ENCODE measurements at regions not wholly inside any gene's neighbourhood (a gene's known extent, or its start where the extent isn't known, plus 50 kb on each side); places are given as distances from the start of the nearest gene placed in this dataset.
A peak's percentile ranks its signal among the peaks of the same experiment; 100 is the strongest.

DNA sequence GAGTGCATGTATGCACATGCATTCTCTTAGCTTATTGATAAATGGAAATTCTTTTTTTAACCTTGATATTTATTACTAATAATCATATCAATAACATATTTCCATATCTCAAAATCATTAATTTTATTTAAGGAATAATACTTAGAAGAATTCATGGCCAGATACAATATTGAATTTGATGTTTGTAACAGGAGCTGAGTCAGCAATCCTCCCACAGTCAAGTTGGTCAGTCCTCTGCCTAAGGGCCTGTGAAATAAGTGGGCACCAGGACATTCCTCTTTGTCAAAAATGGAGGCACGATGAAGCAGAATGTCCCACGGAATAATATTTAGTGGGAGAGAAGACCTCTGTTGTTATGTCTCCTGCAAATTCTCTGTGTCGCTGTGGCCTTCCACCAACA, 148.6 kb downstream of the LRRC70 start:
- DNase-seq (ENCODE audit: low read depth, low spot score) = no peak

DNA sequence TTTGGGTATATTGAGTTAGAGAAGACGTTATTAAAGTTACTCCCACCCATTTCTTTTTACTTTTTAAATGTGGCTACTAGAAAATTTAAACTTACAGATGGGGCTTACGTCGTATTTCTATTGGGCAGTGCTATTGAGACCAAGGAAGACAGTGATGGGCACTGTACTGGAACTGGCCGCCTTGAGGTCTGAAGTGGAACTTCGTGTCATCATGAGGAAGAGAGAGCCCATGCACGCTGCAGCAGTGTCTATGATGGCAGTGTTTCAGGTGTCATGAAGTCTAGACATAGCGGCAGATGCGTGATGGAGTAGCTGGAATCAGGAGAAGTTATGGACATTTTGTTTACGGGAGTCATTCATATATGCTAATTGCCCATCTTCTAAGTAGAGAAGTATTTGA, 143.7 kb downstream of the LRRC70 start:
- no peak for DNase-seq (ENCODE audit: low read depth, low spot score)

DNA sequence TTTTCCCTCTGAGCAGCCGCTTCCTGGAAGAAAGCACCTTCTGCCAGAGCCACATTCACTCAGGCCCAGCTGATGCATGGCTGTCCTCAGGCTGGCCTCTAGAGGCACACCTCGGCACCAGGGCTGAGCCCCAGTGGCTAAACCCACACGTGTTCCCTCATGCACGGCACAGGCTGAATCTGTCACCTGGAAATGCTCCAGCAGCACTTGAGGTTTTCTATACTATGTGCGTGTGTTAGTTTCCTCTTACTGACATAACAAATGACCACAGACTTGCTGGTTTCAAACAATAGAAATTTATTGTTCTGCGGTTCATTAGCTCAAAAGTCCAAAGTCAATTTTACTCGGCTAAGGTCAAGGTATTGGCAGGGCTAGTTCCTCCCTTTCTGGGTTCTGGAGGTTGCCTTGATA, 141.4 kb downstream of the LRRC70 start:
- DNase-seq (ENCODE audit: low read depth, low spot score) = peak; percentile 4

DNA sequence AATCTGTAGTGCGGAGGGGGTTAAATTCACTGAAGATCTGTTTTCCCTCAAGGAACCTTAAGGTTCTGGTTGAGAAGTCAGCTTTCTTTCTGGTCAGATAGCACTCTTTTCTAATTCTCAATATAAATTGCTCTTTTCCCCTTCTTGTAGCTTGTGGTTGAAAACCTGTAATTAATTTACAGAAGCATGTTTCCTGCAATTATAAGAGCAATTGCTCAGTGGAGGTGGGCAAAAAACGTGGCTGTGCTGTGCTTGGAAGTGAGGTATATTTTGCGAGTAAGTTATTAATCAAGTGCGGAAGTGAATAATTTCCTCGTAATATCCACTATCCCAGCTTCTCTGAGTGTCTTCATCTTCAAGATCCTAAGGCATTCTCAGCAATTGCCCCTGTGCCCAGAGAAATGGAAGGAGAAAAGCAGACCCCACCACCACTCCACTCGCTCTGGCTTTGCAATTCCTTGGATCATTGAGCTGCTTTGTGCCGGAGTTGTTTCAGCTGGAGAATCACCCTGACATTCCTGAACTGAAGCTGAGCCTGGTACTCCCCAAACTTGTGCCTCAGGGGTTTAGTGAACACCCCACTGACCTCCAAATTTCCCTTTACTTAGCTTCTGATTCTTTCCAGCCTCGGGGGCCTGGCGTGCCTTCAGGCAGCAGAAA, 140.6 kb downstream of the LRRC70 start:
- DNase-seq (ENCODE audit: low read depth, low spot score) = no peak

DNA sequence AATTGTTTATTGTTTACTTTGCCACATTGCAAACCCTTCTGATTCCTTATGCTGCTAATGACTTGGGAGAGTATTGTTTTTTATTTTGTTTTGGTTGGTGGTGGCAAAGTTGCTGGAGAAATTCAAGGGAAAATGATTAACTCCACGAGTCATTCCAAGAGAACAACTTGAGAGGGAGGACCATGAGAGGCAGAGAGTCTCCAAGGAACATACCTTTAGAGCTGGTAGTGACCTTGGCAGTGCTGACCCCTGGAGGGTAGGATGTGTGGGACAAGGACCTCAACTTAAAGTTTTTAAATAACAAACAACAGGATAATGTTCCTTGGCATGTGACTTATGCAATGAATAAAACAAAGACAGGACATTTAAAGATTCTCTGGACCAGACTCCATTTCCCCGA, 139.7 kb downstream of the LRRC70 start:
- DNase-seq (ENCODE audit: low read depth, low spot score) = no peak

DNA sequence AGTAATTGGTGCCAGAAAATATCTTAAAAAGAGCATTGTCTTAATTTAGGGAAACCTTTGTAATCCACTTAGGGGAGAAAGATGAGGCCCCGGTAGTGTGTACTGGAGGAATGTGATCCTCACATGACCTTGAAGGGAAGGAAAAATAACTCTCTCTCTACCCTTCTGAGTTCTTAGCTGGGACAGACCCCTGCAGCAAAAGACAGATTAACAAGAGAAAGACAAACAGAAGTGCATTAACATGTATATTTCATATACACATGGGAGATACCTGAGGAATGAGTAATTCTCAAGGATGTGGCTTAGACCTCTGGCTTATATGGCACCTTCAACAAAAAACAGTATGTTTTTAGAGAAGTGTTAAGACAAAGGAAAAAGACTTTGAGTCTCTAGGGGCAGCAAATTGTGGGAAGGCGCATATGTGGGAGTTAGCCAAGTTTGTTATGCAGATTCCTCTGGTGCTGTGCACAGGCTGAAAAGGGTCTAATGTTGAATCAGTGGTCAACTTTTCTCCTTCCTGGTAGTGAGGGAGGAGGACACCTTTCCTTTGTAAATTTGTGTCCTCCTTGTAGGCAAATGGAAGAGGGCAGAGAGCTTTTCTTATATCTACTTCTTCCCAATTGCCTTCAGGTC, 138.8 kb downstream of the LRRC70 start:
- DNase-seq (ENCODE audit: low read depth, low spot score) = no peak

DNA sequence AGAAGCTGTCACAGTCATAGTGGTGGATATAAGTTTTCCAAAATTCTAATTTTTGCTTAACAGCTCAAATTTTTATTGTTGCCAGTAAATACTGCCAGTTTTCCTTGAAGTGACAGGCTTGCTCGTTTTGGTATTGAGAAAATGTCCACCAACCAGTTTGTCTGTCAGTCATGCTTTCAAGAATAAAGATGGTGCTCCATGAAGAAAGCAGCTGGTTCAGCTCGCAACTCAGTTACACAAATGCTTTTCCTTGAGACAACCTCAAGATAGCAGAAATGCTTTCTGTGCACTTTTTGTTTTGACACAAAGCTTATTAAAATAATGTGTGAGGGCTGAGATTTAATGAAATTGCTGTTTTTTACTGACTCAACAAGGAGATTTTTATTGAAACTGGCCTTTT, 135.7 kb downstream of the LRRC70 start:
- DNase-seq (ENCODE audit: low read depth, low spot score) = no peak

DNA sequence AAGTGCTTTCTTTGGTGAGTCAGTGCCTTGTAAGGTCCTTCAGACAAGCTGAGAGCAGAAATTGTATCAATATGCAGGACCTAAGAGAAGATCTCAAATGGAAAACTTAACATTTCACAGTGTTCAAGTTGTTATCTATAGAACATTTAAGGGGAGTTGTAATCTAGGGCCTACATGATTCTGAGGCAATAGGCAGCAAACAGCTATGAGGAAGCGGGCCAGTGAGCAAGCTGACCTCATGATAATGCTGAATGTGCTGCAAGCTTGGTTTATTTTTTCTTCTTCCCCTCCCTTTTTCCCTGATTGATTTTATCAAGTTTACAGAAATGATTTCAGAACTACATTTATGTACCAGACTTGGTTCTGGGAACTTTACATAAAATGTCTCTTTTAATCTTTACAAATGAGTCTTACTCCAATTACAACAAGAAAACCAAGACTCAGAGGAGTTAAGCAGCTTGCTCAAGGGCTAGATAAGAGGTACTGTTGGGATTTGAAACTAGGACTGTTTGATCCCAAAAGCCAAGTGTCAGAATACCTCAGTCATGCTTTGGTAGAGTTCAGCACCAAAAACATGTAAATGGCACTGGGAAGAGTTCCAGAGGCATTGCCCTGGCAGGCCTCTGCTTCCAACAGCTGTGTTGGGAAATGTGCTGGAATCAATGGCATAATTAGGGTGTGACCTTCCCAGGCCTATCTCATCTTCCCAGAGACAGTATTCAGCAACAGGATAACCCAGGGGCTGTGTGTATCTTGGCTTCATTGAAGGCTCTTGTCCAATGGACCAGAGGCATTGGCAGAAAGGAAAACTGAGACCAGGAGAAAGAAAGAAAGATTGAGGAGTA, 130.1 kb downstream of the LRRC70 start:
- no peak for DNase-seq (ENCODE audit: low read depth, low spot score)

DNA sequence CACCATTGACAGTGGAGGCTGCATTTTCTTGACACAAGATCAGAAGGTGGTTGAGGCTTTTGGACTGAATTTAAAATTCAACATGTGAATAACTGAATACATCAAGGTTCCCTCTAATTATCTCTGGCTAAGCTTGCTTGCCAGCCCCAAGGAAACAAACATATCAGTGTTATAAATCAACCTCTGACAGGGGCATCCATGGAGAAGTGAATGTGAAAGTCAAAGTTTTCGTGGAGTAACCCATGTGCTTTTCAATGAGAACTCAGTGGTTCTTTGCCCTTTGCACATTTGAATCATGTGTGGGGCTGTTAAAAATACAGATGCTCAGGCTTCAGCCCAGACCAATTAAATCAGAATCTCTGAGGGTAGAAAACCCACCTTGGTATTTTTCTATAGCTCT, 128.9 kb downstream of the LRRC70 start:
- DNase-seq (ENCODE audit: low read depth, low spot score) = no peak

DNA sequence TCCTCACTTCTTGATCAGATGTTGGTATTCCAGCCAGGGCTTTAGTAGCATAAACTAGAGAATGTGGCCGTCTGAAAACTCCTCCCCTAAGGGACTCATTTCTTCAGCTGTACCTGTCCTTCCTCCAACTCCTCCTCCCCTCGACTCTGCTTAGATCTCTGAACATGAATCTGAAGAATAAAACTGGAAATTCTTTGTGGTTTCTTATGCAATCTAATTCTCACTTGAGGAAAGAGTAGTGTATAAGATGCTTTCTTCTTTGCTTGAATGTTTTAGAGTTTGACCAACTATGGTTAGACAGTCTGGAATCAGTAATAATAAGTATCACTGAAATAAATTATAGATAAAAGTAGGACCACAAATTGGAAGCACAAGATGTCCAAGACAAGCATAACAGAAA, 128.5 kb downstream of the LRRC70 start:
- DNase-seq (ENCODE audit: low read depth, low spot score) = no peak

DNA sequence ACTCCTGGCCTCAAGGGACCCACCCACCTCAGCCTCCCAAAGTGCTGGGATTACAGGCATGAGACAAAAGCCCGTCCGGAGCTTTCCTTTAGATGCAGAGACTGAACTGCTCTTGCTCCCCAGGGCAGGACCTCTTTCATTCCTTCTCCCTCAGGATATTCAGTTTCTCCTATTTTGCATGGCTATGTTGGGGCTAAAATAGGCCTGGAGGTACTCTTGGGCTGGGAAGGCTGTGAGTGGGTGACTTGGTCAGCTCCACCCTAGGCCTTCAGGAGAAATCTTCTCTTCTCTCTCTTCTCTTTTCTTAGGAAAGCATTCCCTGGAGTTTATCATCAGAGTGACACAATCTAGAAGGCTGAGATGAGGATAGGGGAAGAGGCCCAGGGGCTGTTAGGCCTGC, 126.4 kb downstream of the LRRC70 start:
- DNase-seq (ENCODE audit: low read depth, low spot score) = no peak

DNA sequence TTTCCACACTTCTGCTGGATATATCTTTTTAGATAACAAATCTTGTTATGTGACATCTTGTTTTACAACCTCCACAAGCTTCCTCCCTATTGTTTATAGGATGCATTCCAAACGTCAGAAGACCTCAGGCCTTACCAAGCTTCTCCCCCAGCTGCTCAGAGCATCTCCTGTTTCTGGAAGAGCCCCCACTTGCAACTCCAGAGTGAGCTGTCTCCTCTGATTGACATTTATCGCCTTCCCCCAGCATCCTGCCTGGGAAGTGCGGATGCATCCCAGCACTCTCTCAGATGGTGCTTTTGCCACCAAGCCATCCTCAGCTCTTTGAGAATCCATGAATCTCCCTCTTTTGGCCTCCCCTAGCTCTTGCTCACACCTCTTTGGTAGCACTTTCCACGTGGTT, 123.5 kb downstream of the LRRC70 start:
- no peak for DNase-seq (ENCODE audit: low read depth, low spot score)

DNA sequence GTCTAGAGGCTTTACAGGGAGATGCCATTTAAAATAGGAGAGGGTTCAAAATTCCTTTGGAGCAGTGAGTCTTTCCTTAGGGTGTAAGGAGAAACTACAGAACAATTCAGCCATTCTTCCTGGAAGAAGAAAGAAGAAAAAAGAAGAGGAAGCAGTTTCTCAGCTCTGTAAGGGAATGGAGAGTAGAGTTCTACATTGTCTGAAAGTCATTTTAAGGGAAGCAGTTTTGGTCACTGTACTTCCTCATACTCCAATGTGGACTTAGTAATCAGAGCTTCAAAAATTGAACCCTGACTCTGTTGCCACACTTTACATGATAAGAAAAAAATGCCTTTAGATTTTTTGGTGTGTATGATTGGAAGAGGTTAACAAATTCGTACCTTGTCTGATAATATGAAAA, 122.4 kb downstream of the LRRC70 start:
- DNase-seq (ENCODE audit: low read depth, low spot score) = no peak

DNA sequence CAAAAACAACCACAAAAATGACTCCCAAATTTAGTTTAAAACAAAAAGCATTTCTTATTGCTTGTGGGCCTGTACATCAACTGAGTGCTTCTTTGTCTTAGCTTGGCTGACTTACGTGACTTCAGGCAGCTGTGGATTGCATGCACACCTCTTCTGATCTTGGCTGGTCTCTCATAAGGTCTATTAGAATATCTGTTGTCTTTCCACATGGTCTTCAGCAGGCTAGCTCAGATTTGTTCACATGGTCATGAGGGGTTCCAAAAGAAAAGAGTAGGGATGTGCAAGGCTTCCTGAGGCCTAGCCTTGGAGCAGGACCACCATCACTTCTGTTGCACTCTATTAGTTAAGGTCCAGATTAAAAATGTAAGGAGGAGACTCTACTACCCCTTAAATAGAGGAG, 120.1 kb downstream of the LRRC70 start:
- no peak for DNase-seq (ENCODE audit: low read depth, low spot score)

DNA sequence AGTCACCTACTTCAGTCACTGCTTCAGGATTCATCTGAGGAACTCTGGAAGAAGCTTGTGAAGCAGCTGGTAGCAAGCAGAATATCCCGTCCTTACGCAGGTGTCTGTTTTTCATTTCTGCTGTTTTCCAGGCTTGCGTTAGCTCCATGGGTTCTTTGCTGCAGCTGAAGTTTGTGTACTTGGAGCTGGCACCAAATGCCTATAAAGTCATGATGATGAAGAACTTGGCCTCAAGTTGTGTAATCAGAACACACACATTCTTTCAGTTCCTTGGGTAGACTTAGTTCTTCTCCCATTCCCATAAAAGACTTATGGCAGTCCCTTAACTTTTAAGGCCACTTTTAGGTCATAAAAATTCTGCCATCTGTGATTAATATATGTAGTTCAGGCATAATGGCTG, 116.7 kb downstream of the LRRC70 start:
- DNase-seq (ENCODE audit: low read depth, low spot score) = no peak

DNA sequence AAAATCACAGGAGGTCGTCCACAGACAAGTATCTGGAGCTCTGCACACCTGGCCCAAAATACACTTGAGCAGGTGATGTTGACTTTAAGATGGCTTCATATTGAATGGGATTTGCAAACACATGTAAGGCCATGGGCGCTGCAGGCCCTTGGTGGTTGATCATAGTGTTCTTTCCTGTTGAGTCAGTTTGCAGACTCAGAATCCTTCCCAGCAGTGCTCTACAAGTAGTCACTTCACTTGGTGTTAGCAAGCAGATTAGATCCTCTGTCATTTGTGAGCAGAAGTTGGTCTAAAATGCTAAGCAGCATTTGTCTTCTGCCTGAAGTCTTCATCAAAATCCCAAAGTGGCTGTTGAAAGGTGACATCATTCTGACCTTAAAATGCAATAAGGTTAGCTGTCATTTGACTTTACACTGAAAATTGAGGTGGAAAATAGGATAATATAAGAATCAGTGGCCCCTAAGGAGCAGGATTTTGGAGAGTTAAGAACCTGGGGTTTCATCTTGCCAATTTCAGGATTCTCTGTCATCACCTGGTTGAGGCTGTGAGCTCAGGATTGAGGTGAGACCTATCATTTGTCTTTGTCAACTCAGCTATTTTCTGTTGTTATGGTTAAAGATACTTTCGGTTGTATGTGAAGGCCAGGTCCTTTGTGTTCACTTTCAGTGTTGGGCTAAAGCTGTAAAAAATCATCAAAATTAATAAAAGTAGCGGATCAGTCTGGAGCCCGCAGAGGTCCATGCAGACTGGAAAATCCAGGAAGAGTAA, 114.5 kb downstream of the LRRC70 start:
- no peak for DNase-seq (ENCODE audit: low read depth, low spot score)

DNA sequence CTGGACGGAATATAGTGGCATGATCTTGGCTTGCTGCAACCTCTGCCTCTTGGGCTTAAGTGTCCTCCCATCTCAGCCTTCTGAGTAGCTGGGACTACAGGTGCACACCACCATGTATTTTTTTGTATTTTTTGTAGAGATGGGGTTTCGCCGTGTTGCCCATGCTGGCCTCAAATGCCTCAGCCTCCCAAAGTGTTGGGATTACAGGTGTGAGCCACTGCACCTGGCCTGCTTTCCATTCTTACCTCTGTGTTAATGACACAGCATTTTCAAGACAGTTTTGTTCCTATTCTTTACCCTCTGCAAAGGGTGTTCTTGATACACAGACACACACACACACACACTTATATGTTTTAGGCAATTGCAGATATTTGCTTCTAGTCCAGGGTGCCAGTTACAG, 113.3 kb downstream of the LRRC70 start:
- DNase-seq (ENCODE audit: low read depth, low spot score) = no peak

DNA sequence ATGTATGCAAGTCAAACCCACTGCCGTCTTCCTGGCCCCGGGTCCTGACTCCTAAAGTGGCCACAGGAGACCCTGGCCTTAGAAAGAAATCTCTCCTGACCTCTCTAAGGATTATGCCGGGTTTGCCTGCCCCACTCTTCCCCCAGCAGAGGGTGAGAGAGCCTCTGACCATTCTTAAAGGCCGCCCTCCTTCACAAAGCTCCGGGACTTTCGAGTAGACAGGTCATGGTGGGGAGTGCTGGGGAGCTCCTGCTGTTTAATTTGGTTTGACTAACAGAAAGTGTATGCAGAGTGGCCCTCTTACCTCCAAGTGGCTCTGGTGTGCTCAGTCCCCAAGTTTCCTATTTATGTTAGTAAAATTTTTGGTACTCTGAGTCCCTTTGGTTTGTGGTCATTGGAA, 111.8 kb downstream of the LRRC70 start:
- DNase-seq (ENCODE audit: low read depth, low spot score) = no peak

DNA sequence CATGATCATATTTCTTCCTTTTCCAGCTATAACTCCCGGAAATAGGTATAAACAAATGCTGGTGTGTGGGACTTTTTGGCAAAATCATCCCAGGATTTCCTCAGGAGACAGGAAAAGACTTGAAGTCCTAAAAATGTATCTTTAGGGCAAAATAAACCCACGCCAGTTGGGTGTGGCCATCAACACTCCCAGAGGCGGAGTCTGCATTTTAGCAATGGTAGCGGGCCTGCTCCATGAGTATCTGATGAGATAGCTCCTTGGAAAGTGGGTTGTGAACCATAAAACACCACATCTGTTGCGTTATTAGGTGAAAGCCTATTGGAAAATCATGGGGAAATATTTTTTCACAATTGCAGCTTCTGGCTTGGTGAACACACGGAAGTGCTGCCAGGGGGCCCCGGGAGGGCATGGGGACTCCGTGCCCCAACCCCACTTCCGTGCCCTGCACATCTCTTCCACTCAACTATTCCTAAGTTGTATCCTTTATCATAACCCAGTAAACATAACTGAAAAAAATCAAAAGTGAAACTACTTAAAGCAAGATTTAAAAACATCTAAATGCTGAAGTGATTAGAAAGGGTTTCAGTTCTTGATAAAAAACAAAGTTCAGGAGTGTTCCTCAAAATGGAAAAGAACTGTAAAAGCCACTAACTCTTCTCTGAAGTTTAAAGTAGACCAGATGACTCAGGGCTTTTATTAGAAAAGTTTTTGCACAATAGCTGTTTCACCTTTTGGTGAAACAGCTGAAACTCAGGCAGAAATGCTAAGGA, 111.2 kb downstream of the LRRC70 start:
- no peak for DNase-seq (ENCODE audit: low read depth, low spot score)

DNA sequence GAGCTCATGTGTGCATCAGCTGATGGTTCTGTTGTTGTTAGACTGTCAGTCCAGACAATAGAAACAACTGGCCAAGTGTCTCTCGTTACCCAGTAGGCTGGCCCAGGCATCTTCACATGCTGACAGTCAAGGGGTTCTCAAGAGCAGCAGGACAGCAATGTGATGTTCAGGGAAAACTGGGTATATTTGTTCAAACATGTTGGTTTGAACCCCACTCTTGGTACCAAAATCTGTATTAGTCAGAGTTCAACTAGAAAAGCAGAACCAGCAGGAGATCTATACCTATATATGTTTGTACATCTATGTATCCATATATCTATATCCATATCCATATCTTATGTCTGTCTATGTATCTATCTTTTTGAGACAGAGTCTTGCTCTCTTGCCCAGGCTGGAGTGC, 108.1 kb downstream of the LRRC70 start:
- no peak for DNase-seq (ENCODE audit: low read depth, low spot score)

DNA sequence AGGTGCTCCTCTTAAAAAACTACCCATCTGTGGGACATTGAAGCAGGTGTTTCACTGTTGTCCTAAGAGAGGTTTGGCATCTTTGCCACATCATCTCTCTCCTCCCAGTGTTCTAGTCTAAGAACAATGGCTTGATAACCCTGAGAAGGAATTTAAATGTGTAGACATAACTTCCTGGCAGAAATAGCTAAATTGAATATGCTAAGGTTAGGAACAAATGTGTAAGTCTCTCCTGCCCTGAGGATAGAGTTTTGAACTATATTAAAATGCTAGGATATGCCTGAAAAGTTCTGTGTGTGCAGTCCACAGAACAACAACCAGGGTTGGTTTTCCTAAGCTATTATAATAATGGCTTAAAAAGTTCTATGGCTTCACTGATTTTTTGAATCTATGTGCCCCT, 106.6 kb downstream of the LRRC70 start:
- DNase-seq (ENCODE audit: low read depth, low spot score) = no peak

Data from pulmonary artery endothelial cell (primary cell).